Erythroblast (primary cell): ENCODE measurements at regions not wholly inside any gene's neighbourhood (a gene's known extent, or its start where the extent isn't known, plus 50 kb on each side); places are given as distances from the start of the nearest gene placed in this dataset.

Experiments
- GATA1 ChIP-seq: IDR thresholded peaks from 2 replicates; pipeline ENCODE4 v1.6.1; 2011; ENCODE audit warnings: low read depth, mild to moderate bottlenecking, control low read depth, low read length, moderate library complexity
- POLR2A ChIP-seq: IDR thresholded peaks from 2 replicates; pipeline ENCODE4 v1.6.1; 2011; ENCODE audit warnings: mild to moderate bottlenecking, low read length

DNA sequence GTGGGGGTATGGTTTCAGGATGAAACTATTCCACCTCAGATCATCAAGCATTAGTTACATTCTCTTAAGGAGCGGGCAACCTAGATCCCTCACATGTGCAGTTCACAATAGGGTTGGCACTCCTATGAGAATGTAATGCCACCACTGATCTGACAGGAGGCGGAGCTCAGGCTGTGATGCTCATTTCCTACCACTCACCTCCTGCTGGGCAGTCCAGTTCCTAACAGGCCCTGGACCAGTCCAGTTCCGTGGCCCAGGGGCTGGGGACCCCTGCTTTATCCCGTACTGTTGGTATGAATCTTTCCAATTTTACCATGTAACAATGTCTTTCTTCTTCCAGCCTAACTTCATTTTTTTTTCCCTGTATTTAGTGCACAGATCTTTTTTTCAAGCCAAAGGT is 94.9 kb downstream of the OGFRL1 start:
- TF ChIP-seq POLR2A (no peak), GATA1 (no peak)
